ENCODE measurements at regions not wholly inside any gene's neighbourhood (a gene's known extent, or its start where the extent isn't known, plus 50 kb on each side); places are given as distances from the start of the nearest gene placed in this dataset.

DNA sequence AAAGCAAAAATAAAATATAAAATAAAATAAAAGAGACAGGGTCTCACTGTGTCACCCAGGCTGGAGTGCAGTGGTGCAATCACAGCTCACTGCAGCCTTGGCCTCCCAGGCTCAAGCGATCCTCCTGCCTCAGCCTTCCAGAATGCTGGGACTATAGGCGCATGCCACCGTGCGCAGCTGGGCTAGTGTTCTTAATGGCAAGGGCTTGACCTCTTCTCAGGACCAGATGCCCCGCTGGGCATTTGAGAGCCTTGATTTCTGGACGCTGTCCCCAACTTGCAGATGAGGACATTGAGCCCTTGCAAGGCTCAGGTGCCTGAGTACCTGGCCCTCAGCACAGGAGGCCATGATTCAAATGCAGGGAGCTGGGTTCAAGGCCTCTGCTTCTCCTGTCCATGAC, 82.6 kb downstream of the DHCR7 start:
- no peaks in the 10 kb centered on the region for H3K9me3 ChIP-seq (ENCODE audit: control insufficient read depth, insufficient read depth, low read length)
- no peak overlapping the region for H3K27ac ChIP-seq (ENCODE audit: low read length)
- TF ChIP-seq, protein P1, sequence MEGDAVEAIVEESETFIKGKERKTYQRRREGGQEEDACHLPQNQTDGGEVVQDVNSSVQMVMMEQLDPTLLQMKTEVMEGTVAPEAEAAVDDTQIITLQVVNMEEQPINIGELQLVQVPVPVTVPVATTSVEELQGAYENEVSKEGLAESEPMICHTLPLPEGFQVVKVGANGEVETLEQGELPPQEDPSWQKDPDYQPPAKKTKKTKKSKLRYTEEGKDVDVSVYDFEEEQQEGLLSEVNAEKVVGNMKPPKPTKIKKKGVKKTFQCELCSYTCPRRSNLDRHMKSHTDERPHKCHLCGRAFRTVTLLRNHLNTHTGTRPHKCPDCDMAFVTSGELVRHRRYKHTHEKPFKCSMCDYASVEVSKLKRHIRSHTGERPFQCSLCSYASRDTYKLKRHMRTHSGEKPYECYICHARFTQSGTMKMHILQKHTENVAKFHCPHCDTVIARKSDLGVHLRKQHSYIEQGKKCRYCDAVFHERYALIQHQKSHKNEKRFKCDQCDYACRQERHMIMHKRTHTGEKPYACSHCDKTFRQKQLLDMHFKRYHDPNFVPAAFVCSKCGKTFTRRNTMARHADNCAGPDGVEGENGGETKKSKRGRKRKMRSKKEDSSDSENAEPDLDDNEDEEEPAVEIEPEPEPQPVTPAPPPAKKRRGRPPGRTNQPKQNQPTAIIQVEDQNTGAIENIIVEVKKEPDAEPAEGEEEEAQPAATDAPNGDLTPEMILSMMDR (IDR thresholded peaks at IDR 0.05): no peak
- no peak for DNase-seq
- H3K27me3 ChIP-seq (ENCODE audit: control insufficient read depth, insufficient read depth, low read length): no peaks in the 10 kb centered on the region
- intact Hi-C loops (cut with micrococcal nuclease): no loop called here
- Mint-ChIP-seq H3K9me3 (no peaks in the 10 kb centered on the region), H3K27me3 (ENCODE audit: low read depth in 2 of 2) (peaks cover 0 to 2% of the 10 kb centered on the region in 2 donors), H3K4me3 (no peak overlapping the region), H3K27ac (no peak overlapping the region), H3K4me1 (no peaks in the 10 kb centered on the region), H3K36me3 (no peaks in the 10 kb centered on the region)
- no peaks in the 10 kb centered on the region for H3K36me3 ChIP-seq (ENCODE audit: control insufficient read depth, insufficient read depth, low read length)
- H3K4me3 ChIP-seq (ENCODE audit: low read length): no peak overlapping the region
- no peaks in the 10 kb centered on the region for H3K4me1 ChIP-seq (ENCODE audit: control insufficient read depth, insufficient read depth, low read length)
- ATAC-seq: no peak
- whole genome bisulfite sequencing (ENCODE audit: insufficient coverage): 94% methylated on average over 6 of the region's 6 CpGs

DNA sequence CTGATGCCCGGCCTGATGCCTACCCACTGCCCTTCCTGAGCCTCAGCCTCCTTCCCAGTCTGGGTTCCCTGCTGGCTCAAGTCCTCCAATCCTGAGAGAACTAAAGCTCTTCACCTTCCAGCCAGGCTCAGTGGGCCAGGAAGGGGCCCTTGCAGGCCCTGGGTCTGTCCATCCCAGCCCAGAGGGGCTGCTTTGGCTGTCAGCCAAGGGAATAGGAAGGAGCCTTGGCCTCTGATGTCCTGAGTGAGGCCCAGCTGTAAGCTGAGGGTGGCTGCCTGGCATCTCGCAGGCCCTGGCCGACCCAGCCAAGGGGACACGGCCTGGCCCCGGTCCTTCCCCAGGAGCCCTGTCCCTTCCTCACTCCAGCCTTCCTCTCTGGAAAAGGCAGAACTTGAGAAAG, 83.4 kb downstream of the DHCR7 start:
- H3K27me3 Mint-ChIP-seq (ENCODE audit: low read depth in 2 of 2): peaks cover 0 to 2% of the 10 kb centered on the region in 2 donors
- no peaks in the 10 kb centered on the region for H3K4me1 ChIP-seq (ENCODE audit: control insufficient read depth, insufficient read depth, low read length)
- TF ChIP-seq, protein P1 (IDR thresholded peaks at IDR 0.05): no peak
- H3K9me3 ChIP-seq (ENCODE audit: control insufficient read depth, insufficient read depth, low read length): no peaks in the 10 kb centered on the region
- no peaks in the 10 kb centered on the region for H3K36me3 Mint-ChIP-seq
- no peak overlapping the region for H3K27ac Mint-ChIP-seq
- ATAC-seq: no peak
- WGBS (ENCODE audit: insufficient coverage): 95% methylated on average over 5 of the region's 5 CpGs
- H3K27ac ChIP-seq (ENCODE audit: low read length): no peak overlapping the region
- intact Hi-C loops (cut with micrococcal nuclease): no loop called here
- H3K4me1 Mint-ChIP-seq: no peaks in the 10 kb centered on the region
- no peaks in the 10 kb centered on the region for H3K9me3 Mint-ChIP-seq
- H3K4me3 Mint-ChIP-seq: no peak overlapping the region
- H3K27me3 ChIP-seq (ENCODE audit: control insufficient read depth, insufficient read depth, low read length): no peaks in the 10 kb centered on the region
- no peak overlapping the region for H3K4me3 ChIP-seq (ENCODE audit: low read length)
- no peak for DNase-seq
- H3K36me3 ChIP-seq (ENCODE audit: control insufficient read depth, insufficient read depth, low read length): no peaks in the 10 kb centered on the region

DNA sequence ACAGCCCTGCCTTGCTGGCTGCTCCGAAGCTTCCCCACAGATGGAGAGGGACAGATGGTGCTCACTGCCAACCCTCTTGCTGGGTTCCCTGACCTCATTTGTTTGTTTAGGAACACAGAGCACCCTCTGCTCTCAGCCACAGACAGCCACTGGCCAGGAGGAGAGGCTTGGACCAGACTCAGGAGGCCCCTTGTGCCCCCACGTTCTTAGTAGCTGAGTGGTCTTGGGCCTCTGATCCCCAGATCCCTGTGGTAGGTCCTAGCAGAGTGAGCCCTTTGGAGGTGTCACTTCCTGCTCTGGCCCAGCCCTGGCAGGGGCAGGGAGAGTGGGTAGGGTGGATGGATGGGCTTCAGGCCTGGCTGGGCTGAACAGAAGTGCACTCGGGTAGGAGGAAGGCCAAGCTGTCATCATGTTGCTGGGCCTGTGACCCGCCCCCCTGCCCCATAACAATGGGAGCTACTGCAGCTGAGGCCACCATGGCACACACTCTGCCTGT, 84.0 kb downstream of the DHCR7 start:
- TF ChIP-seq, protein P1 (IDR thresholded peaks at IDR 0.05): no peak
- no peak overlapping the region for H3K4me3 Mint-ChIP-seq
- H3K9me3 Mint-ChIP-seq: peaks cover 0 to 1% of the 10 kb centered on the region in 2 donors
- peaks cover 0 to 3% of the 10 kb centered on the region in 2 donors for H3K27me3 Mint-ChIP-seq (ENCODE audit: low read depth in 2 of 2)
- no peak overlapping the region for H3K27ac Mint-ChIP-seq
- H3K27ac ChIP-seq (ENCODE audit: low read length): no peak overlapping the region
- no peaks in the 10 kb centered on the region for H3K4me1 Mint-ChIP-seq
- no peak overlapping the region for H3K4me3 ChIP-seq (ENCODE audit: low read length)
- H3K4me1 ChIP-seq (ENCODE audit: control insufficient read depth, insufficient read depth, low read length): no peaks in the 10 kb centered on the region
- H3K36me3 ChIP-seq (ENCODE audit: control insufficient read depth, insufficient read depth, low read length): no peaks in the 10 kb centered on the region
- WGBS (ENCODE audit: insufficient coverage): 78% methylated on average over 4 of the region's 4 CpGs
- intact Hi-C loops (cut with micrococcal nuclease): no loop called here
- H3K9me3 ChIP-seq (ENCODE audit: control insufficient read depth, insufficient read depth, low read length): no peaks in the 10 kb centered on the region
- H3K36me3 Mint-ChIP-seq: no peaks in the 10 kb centered on the region
- DNase-seq (no peak), ATAC-seq (no peak)
- no peaks in the 10 kb centered on the region for H3K27me3 ChIP-seq (ENCODE audit: control insufficient read depth, insufficient read depth, low read length)

DNA sequence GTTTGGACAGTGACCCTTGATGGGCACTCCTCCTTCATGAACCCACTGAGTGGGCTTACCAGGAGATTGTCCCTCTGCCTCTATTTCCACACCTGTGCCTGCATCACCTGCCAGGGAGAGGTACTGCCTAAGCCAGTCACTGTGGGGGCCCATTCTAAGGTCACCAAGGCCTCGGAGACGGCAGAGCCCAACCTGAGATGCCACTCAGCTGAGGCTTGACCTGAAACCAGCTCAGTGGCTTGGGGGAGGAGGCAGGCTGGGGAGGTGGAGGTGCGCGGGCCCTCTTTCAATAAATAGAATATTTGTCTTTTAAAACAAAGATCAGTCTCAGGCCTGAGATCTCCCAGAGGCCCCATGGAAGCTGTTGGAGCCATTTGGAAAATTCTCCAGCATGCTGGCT, 84.5 kb downstream of the DHCR7 start:
- Mint-ChIP-seq H3K36me3 (no peaks in the 10 kb centered on the region), H3K4me3 (no peak overlapping the region), H3K27me3 (ENCODE audit: low read depth in 2 of 2) (peaks cover 0 to 8% of the 10 kb centered on the region in 2 donors), H3K4me1 (no peaks in the 10 kb centered on the region), H3K27ac (no peak overlapping the region), H3K9me3 (peaks cover 0 to 6% of the 10 kb centered on the region in 2 donors)
- no peaks in the 10 kb centered on the region for H3K27me3 ChIP-seq (ENCODE audit: control insufficient read depth, insufficient read depth, low read length)
- intact Hi-C loops (cut with micrococcal nuclease): no loop called here
- H3K36me3 ChIP-seq (ENCODE audit: control insufficient read depth, insufficient read depth, low read length): no peaks in the 10 kb centered on the region
- H3K9me3 ChIP-seq (ENCODE audit: control insufficient read depth, insufficient read depth, low read length): no peaks in the 10 kb centered on the region
- no peaks in the 10 kb centered on the region for H3K4me1 ChIP-seq (ENCODE audit: control insufficient read depth, insufficient read depth, low read length)
- DNase-seq (no peak), ATAC-seq (no peak)
- TF ChIP-seq, protein P1 (IDR thresholded peaks at IDR 0.05): no peak
- WGBS (ENCODE audit: insufficient coverage): 88% methylated on average over 4 of the region's 4 CpGs
- H3K27ac ChIP-seq (ENCODE audit: low read length): no peak overlapping the region
- no peak overlapping the region for H3K4me3 ChIP-seq (ENCODE audit: low read length)

All from natural killer cell (primary cell).